Renal cortex interstitium (tissue), 11 donors: ENCODE measurements at regions not wholly inside any gene's neighbourhood (a gene's known extent, or its start where the extent isn't known, plus 50 kb on each side); places are given as distances from the start of the nearest gene placed in this dataset.
A peak's percentile ranks its signal among the peaks of the same experiment; 100 is the strongest.

ENCODE experiments used
- DNase-seq, 11 donors: peaks; one replicate each; pipeline ENCODE4 v3.0.0-alpha.2; 2013; ENCODE audit warnings: low read depth in 9 of 11, low spot score in 4 of 11; ENCODE audit errors: extremely low read depth in 1 of 11

GRCh38 chr2:181364492-181365170 is 92.6 kb upstream of the ITGA4 start:
- DNase-seq: no peak

GRCh38 chr2:181366675-181367175 is 90.5 kb upstream of the ITGA4 start:
- no peak for DNase-seq

- no peak for DNase-seq
Measured at GRCh38 chr2:181367411-181367810, 89.8 kb upstream of the ITGA4 start.

DNA sequence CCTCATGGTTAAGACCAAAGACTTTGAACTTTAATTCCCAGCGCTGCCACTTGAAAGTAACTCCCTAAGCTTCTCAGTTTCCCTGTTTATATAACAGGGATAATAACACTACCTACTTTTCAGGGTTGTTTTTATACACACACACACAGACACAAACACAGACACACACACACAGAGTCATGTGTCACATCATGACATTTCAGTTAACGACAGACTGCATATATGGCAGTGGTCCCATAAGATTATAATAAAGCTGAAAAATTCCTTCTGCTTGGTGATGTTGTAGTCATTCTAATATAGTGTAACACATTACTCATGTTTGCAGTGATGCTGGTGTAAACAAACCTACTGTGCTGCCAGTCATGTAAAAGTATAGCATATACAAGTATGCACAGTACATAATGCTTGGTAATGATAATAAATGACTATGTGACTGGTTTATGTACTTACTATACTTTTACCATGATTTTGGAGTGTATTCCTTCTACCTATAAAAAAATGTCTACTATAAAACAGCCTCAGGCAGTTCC is 89.2 kb upstream of the ITGA4 start:
- DNase-seq: peak in 1 of 11 donors; percentile 3

DNA sequence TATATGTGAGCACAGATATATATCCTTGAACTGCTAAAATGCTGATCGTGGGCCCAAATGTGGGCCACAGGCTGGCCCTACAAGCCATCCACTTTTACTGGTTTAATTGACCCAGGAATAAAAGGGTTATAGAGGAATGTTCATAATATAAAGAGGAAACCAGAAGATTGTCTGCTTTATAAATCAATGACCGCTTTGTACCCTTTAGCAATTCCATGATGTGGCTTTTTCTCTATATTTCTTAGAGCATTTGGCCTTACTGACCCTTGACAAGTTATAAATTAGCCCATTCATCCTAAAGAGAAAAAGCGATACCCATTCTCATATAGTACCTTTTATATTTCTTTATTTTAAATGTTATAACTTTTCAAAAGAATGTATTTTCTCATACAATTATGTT is 87.1 kb upstream of the ITGA4 start:
- DNase-seq: no peak

GRCh38 chr2:181371195-181371594 is 86.0 kb upstream of the ITGA4 start:
- no peak for DNase-seq

- DNase-seq: peak in 1 of 11 donors; percentile 19
Measured at GRCh38 chr2:181371782-181372645, 85.2 kb upstream of the ITGA4 start.

- DNase-seq: no peak
Measured at GRCh38 chr2:181372646-181373040, 84.5 kb upstream of the ITGA4 start.

DNA sequence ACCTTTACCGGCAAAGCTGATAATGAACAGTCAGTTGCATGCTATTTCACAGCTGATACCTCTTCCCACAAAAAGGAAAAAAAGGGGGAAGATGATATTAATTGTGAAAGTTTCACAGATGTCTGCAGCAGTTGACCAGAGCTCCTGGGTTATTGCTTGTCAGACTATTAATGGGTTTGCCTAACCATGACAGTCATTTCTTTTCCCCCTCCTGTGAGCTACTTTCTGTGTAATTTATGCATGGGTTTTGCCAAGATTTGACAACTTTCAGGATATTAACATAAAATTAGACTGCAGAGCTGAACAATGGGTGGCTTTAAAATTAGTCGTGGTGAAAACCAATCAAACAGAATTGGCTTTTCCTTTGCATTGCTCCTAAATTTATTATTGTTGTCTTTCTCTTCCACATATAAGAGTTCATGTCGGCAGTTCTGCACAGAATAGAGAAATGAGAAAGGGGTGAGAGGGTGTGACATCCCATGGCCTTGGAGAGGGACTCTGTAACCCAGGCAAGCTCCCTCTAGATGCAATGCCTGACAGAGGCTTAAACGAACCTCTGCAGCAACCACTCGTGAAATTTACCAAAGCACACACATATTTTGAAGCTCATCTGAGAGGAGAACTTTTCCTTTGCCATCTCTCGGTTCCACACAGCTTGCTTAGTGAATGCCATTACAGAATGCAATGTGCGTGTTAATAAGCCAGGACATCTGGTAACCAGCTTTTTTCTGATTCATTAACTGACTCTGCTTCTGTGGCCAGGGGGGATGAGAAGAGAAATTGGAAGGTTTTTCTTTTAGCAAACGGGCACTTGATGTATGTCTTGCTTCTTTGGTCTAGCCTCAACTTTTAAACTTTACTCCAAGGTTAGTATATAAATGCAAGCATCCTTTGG is 82.2 kb upstream of the ITGA4 start:
- DNase-seq: no peak

- no peak for DNase-seq
Measured at GRCh38 chr2:181376442-181376841, 80.7 kb upstream of the ITGA4 start.

GRCh38 chr2:181376999-181377398 is 80.2 kb upstream of the ITGA4 start:
- DNase-seq: no peak

- no peak for DNase-seq
Measured at GRCh38 chr2:181378491-181378890, 78.7 kb upstream of the ITGA4 start.

- no peak for DNase-seq
Measured at GRCh38 chr2:181380581-181380980, 76.6 kb upstream of the ITGA4 start.

GRCh38 chr2:181384923-181385322 is 72.3 kb upstream of the ITGA4 start:
- no peak for DNase-seq

DNA sequence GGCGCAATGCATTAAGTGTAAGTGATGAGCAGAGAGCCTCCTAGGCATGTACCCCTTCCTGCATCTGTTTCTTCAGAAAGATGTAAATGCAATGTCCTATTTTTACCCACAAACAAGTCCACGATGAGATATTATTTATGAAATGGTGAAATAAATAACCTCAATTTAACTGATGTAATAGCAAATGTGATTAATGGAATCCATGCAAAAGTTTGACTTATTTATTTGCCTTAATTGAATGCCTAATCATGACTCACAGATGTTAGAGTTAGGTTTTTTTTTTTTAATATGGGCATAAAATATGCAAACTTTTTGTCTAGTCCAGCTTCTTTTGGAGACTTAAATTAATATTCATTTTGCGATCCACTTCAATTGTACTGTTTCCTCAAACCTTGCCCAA is 67.7 kb upstream of the ITGA4 start:
- no peak for DNase-seq

DNA sequence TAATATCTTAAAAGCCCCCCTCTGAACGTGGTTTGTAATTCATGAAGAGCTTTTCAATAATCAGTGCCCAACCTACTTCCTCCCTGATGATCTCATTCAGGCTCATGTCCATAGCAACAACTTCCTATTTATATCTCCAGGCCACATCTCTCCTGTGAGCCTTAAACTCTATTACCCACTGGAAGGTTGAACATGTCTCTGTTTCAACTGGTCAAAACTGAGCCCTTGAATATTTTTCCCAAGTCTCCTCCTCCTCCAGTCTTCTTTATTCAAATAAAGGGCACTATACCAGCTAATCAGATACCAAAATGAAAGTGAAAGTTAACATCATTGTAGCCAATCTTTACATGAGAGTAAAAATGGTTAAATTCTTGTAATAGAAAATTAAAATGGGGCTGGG is 63.7 kb upstream of the ITGA4 start:
- DNase-seq: no peak

GRCh38 chr2:181394741-181395437 is 62.3 kb upstream of the ITGA4 start:
- no peak for DNase-seq

DNA sequence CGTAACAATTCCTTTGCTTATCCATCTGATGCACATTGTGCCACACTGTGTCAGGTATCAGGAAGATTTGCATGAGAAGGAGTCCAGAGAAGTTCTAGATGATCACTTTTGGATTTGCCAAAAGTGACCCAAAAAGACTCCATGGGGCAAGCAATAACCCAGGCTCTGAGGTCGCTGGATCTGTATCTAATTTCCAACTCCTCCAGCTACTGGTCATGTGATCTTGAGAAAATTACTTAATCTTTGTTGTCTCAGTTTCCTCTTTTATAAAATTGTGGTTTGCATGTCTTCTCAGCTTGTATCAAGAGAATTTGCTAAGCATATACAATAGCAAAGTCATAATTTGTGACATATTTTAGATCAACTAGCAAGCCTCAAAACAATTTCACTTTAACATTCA is 61.3 kb upstream of the ITGA4 start:
- DNase-seq: no peak
